Mammary epithelial cell (primary cell): ENCODE measurements at regions not wholly inside any gene's neighbourhood (a gene's known extent, or its start where the extent isn't known, plus 50 kb on each side); places are given as distances from the start of the nearest gene placed in this dataset.

Experiments used
- EZH2 ChIP-seq: IDR thresholded peaks from 2 replicates; pipeline ENCODE4 v1.6.1; 2012; ENCODE audit warnings: low read length, inconsistent platforms, borderline replicate concordance
- TF ChIP-seq, protein P1 (sequence below), 2 donors: IDR thresholded peaks in 1 of 2; conservative IDR thresholded peaks in 1 of 2; 2 replicates each; pipeline ENCODE4 v1.5.1; 2011 to 2012; ENCODE audit warnings: inconsistent platforms in 2 of 2, low read length in 2 of 2, mild to moderate bottlenecking in 2 of 2, control low read depth in 1 of 2, low read depth in 1 of 2; ENCODE audit not compliant: insufficient read depth in 1 of 2; ENCODE audit errors: extremely low read depth in 1 of 2

DNA sequence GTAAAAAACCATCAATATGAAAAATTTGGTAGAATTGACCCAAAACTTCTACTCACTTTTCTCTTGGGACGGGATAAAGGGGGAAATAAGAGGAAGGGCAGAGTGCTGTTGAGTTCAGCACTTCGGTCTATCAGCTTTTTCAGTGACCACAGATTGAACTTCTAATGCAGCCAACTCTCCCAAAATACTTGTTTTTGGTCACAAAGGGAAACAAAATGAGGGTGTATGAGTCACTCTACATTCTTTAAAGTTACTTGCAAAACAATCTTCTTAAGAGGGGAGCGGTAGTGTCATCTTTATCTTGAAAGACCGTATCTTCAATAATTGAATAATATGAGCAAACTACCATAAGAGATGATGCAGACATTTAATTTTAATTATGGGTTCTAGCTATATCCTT lies 661.3 kb downstream of the CD109 start:
- TF ChIP-seq, protein P1, sequence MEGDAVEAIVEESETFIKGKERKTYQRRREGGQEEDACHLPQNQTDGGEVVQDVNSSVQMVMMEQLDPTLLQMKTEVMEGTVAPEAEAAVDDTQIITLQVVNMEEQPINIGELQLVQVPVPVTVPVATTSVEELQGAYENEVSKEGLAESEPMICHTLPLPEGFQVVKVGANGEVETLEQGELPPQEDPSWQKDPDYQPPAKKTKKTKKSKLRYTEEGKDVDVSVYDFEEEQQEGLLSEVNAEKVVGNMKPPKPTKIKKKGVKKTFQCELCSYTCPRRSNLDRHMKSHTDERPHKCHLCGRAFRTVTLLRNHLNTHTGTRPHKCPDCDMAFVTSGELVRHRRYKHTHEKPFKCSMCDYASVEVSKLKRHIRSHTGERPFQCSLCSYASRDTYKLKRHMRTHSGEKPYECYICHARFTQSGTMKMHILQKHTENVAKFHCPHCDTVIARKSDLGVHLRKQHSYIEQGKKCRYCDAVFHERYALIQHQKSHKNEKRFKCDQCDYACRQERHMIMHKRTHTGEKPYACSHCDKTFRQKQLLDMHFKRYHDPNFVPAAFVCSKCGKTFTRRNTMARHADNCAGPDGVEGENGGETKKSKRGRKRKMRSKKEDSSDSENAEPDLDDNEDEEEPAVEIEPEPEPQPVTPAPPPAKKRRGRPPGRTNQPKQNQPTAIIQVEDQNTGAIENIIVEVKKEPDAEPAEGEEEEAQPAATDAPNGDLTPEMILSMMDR (conservative IDR thresholded peaks at IDR 0.05 in 1 of 2, IDR thresholded peaks at IDR 0.05 in 1 of 2; ENCODE audit: extremely low read depth in 1 of 2, insufficient read depth in 1 of 2, low read depth in 1 of 2, low read length in 2 of 2): no peak
- TF ChIP-seq EZH2: no peak
